ENCODE measurements at regions not wholly inside any gene's neighbourhood (a gene's known extent, or its start where the extent isn't known, plus 50 kb on each side); places are given as distances from the start of the nearest gene placed in this dataset.
"Not testable (repeated sequence)": the region's sequence is repeated elsewhere in the genome, so short reads cannot be mapped to it uniquely, and the experiment has no call there.

DNA sequence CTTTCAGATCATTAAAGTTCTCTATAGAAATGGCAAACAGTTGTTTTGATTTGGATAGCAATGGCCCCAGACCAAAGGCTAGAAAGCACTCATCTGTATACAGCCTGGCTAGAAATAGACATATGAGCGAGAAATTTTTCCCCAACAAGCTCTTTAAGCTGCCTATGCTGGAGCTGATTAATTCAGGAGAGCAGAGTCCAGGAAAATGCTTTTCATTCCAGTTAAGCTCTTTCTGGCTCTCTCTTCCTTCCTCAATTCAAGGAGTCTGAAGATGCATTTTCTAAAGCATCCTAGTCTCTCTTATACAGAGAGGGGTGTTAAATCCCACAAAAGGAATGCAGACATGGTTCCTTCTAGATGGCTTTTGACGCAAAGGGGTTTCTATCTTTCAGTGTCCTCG lies 141.7 kb upstream of the RAI2 start:
- DNase-seq, result no peak

DNA sequence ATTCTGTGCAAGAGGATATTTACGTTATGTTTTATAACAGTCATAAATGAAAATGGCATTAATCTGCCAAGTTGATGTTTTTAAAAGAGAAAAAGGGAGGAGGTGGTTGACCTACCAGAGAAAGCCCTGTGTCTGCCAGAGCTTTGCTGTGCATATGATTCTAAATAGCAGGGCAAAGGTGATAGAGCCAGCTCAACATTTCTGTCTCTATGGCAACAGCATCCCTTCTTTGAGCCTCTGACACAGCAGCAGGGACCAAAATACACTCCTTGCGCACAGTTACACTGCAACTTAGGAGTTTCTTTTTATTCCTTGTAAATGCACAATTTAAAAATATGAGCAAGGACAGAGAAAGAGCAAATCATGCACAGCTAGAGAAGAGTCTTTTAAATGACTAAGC lies 133.3 kb upstream of the RAI2 start:
- DNase-seq, result no peak

DNA sequence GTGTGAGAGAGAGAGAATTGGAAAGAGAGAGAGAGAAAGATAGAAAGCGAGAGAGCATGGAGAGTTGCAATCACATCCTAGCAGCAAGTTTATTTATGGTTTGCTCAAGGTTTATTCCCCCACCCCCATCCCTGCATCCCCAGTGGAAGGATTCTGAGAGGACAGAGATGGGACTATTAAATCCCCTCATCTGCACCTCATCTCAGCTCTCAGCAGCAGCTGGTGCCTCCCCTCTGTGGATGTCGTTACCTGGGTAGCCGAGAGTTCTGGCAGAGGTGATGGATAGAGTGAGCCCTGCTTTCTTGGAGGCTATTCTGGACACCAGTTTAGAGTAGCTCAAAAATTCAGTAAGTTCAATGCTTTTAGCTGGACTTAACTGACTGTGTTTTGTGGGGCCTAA lies 132.0 kb upstream of the RAI2 start:
- no peak for DNase-seq

DNA sequence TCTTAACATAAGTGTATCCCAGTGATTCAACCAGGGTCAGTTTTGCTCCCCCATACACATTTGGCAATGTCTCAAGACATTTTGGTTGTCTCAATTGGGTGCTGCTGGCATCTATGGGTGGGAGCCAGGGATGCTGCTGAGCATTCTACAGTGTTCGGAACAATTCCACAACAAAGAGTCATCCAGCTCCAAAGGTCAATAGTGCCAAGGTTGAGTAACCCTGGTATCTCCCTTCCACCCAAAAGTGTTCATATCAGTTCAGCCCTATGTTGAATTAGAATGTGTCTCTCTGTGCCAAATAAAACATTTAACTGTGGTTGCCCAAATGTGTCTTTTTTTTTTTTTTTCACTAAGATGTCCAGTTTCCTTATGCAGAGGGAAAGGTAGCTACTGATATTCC lies 129.4 kb upstream of the RAI2 start:
- DNase-seq, result no peak

DNA sequence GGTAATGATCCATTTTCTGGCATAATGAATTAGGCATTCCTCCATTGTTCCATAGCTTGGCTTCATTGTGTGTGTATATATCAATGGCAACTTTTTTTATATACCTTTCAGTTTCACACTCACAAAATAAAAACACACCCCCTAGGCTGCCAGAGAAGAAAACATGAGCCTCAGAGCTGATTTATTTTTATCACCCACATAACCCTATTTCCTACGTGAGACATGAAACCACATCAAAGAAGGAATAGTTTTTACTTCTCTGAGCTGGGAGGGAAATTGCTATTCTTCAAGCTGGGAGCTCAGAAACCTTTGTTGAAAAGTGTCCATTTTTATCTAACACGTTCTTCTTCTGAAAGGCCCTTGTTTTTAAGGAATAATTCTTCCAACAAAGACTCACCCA lies 126.7 kb upstream of the RAI2 start:
- DNase-seq, result no peak

DNA sequence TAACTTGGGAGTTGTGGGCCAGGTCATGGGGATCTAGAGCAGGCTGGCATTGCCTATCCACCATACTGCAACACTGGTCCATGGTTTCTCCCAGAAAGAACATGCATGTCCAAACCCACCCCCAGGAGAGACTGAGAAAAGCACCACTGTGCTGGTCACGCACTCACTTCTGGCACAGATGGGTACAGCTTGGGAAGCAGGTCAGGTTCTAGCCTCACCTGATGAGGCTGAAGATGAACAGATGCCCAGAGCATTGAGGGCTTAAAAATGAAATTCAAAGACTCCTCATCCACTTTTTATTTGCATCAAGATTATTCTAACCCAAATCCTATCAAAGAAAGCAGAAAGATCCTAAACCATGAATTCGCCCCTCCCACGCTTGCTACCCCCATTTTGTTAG lies 125.9 kb upstream of the RAI2 start:
- no peak for DNase-seq

DNA sequence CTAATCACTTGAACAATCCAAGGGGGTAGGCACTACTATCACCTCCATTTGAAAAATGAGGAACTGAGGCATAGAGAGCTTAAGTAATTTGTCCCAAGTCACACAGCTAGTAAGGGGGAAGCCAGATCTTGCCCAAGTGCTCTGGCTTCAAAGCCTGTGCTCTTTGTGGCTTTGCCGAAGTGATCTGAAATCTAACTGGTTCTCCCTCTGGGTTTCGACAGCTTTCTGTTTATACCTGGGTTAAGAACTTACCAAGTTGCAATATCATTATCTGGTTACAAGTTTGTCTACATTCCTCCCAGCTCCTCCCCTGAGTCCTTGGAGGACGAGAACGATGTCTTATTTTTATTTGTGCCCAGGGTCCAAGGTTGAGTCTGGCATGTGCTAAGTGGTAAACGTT lies 125.3 kb upstream of the RAI2 start:
- no peak for DNase-seq

DNA sequence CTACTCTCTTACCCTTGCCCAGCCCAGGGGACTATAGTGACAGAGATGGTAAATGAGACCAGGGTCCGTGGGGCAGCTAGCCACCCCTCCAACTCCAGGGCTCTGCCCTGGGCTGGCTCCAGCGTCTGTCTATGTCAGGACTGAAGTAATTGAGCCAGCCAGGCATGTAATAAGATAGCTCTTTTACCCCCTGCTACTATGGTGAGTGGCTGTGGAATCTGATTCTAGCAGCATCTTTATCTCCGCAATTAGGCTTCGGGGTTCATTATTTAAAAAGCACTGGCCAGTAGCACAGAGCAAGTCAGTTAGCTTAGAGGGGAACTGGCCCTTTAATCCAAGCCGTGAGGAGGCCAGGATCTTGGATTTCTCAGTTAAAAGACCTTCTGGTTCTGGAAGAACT lies 123.3 kb upstream of the RAI2 start:
- no peak for DNase-seq

DNA sequence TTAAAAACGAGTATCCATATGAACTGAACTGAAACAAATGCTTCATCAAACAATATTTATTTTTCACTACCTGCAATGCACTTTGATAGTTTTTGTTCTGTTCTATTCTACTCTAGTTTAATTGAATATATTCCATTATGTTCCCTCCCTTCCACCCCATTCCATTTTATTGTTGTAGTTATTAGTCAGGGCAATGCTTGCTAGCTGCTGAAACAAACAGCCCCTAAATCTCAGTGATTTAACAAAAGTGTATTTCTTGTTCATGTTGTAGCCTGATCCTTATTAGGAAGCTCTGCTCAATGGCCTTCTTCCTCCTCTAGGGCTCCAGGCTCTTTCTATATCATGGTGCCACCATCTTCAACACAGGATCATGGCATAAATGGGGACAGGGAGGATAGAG lies 122.3 kb upstream of the RAI2 start:
- DNase-seq, result no peak

DNA sequence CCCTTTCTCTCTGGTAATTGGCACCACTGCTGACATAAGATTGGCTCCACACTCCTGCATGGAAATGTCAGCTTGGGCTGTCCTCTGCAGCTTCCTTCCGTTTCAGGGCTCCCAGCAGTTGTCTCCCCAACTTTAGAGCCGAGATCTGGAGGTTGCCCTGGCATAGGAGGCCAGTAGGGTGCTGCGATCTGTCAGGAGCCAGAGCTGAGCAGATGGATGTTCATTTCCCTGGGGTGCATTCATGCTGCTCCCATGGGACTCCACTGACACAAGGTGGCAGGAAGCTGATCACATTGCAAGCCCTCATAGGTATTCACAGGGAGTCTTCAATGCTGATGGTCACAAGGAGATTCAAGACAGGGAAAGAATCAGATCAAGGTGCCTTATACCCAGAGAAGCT lies 116.6 kb upstream of the RAI2 start:
- DNase-seq, result no peak

DNA sequence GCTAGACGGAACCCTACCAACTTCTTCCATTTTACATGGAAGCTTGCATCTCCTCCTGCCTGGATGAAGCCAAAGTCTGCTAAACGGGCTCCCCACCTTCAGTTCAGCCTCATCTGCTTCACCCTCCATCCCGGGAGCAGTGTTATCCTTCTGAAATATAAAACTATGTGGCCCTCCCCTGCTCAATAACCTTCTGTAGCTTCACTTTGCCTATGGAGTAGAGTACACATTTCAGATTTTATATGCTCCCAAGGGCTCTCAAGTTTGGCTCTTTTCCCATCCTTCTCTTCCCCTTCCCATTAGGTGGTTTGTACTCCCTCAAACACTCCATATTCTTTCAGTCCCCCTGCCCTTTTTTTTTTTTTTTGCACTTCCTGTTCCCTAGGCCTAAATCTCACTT lies 115.9 kb upstream of the RAI2 start:
- no peak for DNase-seq

DNA sequence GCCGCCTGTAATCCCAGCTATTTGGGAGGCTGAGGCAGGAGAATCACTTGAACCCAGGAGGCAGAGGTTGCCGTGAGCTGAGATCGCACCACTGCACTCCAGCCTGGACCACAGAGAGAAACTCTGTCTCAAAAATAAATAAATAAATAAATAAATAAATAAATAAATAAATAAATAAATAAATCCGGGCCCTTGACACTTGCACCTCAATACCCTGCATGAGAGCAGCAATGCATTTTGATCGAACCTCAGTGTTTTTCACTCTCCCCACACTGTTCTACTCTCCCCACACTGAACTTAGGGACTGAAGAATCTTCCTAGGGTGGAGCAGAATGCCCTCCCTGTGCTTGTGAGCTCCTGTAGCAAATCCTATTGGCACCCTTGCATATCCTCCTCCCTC lies 114.3 kb upstream of the RAI2 start:
- DNase-seq, result not testable (repeated sequence)

DNA sequence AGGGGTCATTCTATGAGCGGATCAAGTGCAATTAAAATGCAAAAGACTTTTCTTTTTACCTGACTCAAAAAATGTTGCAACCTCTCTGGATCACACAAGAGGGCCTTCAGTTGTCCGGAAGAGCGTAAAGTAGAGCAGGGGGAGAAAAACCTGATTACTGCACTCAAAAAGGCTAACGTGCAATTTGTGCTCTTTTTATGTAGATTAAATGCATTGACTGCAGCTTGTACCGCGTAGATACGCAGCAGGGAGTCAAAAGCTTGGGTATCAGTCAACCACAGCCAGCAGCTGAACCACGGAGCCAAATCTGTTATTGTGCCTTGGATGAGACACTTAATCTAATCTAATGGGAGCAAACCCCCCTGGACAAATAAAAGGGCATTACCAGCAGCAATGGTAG lies 107.3 kb upstream of the RAI2 start:
- peak; percentile 19 for DNase-seq

DNA sequence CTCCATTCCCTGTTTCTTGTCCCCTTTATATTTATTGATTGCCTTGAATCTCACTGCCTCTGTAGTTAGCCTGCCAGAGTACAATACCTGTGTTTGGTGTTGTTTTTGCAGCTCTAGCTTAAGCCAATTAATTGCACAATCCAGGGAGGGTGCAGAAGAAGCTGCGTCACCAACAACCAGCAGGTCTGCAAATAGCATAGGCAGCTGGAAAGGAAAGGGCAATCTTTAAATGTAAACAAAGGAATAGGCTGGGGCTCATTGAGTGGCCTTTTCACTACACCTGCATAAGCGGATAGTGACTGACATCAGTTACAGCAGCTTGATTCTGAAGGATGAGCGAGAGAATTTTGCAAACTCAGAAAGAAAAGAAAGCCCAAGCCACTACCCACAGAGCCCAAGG lies 106.8 kb upstream of the RAI2 start:
- DNase-seq, result no peak

DNA sequence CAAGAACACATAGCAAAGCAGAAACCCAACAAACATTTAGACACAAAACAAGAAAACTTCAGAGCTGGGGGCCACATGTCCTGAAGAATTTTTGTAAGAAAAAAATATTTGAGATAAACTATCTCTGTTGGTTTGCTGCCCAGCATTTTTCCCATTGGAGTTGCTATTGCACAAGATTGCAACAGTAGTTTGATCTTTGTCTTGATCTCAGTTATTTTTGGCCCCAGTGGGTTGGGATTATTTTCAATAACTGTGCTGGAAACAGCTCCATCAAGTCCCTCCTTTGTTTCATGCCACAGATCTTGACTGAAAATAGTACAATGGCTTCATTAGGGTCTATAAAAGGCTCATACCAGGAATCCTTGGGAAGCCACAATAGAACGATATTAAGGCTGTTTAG lies 103.8 kb upstream of the RAI2 start:
- no peak for DNase-seq

DNA sequence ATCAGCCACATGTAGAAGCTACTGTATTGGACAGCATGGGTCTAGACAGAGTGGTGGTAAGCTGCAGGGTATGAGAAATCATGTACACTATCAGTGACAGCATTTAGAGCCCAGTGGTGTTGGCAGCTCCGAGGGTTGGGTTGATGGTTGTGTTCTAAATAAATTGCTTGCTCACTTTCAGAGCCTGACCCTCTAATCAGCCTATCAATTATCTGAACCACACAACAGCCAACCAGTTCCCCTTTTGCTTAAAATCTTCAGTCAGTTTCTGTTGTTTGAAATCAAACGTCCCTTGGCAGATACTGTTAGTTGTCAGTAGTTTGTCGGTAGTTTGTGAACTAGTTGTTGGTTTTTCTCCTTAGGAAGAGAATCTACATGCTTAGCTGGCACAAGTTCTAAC lies 99.8 kb upstream of the RAI2 start:
- DNase-seq, result peak; percentile 38

DNA sequence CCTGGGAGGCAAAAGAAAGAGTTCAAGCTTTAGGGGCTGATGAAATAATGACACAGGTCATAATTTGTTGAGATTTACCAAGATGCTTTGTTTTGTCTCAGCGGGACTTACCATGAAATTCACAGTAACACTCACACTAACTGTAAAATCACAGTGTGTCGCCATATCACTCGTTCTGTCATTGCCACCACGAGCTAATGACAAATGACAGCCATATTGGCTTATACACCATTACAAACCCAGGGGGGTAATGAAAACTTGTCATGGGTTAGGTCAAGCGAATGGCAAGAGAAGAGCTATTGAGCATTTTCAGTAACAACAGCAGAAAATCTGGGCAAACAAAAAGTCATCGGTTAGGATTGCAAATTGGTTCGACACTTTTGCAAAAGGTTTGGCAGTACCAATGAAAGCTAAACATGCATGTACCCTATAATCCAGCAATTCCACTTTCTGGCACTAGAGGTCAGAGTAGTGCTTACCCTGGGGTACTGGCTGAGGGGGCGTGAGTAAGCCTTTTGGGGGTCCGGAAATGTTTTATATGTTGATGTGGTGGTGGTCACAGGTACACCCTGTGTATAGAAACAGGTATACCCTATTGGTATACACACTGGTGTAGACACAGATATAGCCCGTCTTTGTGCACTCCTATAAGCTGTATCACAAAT lies 83.9 kb upstream of the RAI2 start:
- DNase-seq, result peak; percentile 26

DNA sequence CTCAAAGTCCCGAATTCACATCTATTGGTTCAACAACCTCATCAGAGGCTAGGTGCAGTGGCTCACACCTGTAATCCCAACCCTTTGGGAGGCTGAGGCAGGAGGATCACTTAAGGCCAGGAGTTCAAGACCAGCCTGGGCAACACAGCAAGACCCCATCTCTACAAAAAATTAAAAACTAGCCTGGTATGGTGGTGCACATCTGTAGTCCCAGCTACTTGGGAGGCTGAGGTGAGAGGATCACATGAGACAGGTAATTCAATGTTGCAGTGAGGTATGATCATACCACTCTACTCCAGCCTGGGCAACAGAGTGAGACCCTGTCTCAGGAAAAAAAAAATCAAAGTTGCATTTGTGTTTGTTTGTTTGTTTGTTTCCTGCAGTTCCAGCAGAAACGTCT lies 80.1 kb upstream of the RAI2 start:
- DNase-seq, result not testable (repeated sequence)

DNA sequence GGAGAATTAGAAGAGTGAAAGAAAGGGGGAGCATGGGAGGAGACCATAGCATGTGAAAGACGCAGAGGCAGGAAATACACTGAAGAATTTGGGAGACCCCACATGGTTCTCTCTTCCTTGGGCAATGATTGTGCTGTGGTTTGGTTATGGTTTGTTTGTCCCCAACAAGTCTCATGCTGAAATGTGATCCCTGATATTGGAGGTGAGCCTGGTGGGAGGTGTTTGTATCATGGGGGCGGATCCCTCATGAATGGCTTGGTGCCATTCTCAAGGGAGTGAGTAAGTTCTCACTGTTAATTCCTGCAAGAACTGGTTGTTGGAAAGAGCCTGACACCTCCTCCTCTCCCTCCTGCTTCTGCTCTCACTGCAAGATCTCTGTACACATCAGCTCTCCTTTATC lies 78.6 kb upstream of the RAI2 start:
- DNase-seq, result no peak

DNA sequence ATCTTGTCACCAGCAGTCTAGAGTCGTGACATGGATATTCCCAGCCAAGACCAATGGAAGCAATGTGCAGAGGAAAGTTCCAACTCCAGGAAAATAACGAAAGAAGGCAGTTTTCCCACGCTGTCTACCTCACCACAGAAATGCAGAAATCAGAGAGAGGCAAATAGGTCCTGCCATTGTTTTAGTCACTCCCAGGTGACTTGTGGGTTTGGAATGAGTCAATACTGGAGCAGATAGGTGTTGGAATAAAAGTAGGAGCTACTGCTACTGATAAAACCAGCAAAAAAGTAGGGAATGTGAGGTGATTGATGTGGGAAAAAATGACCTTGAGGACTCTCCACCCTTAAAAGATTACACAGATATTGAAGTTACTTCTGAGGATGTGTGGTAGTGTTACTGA lies 72.8 kb upstream of the RAI2 start:
- no peak for DNase-seq

DNA sequence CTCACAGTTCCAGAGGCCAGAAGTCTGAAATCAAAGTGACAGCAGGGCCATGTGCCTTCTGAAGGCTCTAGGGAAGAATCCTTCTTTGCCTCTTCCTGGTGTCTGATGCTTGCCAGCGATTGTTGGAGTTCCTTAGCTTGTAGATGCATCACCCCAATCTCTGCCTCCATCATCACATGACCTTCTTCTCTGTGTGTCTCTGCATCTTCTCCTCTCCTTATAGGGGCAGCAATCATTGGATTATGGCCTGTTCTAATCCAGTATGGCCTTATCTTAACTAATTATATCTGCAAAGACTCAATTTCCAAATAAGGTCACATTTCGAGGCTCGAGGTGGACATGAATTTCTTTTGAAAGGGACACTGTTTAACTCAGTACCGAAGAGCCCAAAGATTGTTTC lies 71.7 kb upstream of the RAI2 start:
- DNase-seq, result no peak

DNA sequence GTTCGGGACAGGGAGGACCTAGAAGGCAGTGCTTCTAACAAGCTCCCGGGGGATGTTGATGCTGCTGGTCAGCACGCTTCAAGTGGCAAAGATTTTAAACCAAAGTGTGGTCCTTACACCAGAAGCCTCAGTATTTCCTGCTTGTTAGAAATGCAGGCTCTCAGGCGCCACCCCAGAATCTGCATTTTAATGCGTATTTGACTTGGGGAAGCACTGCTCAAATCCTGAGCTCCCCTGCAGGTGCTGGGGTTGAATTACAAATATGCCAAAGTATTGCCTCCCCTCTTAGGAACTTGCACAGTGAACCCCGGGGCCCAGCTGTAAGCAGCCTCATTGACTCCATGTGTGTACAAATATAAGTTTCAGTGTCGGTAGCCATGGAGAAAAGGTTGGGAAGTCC lies 70.8 kb upstream of the RAI2 start:
- no peak for DNase-seq

DNA sequence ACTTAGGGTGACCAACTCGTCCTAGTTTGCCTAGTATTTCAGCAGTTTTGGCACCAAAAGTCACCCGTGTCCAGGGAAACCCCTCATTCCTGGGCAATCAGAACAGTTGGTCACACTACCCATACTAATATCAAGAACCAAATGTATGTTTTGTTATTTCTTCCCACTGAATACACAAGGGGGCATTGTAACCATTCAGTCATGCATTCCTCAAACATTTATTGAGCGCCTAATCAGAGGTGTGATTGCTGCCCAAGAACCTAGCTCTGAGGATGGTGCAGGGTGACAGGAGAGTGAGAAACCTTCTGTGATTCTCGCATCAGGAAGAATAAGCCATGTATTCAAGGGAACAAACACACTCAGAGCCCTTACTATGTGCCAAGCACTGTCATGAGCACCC lies 69.8 kb upstream of the RAI2 start:
- no peak for DNase-seq

DNA sequence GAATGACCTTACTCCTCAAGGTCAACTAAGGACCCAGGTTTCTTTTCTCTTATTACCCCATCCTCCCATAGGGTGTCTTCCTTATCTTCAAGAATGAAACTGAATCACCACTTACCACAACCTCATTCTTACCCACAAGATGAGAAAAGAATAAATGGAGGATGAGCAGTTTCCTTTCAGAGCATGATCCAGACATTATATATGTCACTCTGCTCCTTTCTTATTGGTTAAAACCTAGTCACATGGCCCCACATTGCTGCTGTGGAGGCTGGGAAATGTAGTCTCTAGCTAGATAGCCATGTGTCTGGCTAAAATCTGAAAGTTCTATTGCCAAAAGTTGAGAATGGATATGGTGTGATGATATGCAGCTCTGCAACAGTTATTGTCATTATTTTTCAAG lies 62.4 kb upstream of the RAI2 start:
- peak; percentile 30 for DNase-seq

DNA sequence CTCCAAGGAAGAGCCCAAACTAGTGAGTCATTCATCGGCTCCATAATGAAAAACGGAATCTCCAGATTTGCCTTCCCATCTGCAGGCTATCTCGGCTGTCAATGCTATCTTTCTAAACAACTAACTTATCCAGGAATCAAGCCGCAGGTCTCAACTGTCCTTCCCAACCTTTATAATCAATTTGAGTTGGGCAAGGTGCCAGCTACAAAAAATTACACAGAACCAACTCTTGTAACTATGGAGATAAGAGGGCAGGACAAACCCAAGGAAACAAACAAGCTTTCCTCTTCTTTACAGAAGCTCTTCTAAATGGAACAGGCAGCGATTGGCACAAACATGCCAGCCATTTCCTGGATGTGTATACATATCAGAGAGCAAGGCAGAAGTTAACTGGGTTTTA lies 61.2 kb upstream of the RAI2 start:
- peak; percentile 21 for DNase-seq

DNA sequence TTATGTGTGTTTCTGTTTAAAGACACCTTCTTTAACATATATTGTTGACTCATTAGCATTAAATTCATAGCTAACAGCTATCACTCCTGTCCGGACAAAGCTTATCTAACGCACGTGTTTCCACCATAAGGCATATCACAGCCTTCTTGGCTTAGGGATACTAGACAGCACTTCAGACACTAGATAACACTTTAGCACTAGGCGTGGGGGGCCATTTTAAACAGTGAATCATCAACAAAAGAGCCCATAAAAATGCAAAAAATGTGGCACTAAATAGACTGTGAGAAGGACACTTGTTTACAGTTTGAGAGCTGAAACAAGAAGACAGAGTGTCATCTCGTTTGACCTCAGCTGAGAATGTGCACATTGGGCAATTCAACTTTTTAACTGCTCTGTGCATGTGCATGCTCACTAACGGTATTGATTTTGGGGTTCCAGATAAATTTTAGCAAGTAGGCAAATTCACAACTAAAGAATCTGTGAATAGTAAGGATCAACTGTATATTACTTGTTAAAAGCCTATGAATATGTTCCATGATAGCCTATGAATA lies 58.9 kb upstream of the RAI2 start:
- DNase-seq, result peak; percentile 67

Data from hematopoietic multipotent progenitor cell treated with erythropoietin and hydrocortisone succinate and interleukin-3 and kit ligand, for 6 days (in vitro differentiated cells).